Ishikawa (cell line): ENCODE measurements at regions not wholly inside any gene's neighbourhood (a gene's known extent, or its start where the extent isn't known, plus 50 kb on each side); places are given as distances from the start of the nearest gene placed in this dataset.

Experiments
- CEBPB ChIP-seq: IDR thresholded peaks from 2 replicates; pipeline ENCODE4 v1.6.1; 2012
- CREB1 ChIP-seq: IDR thresholded peaks from 2 replicates; pipeline ENCODE4 v1.6.1; 2012; ENCODE audit warnings: low read depth
- EGR1 ChIP-seq: IDR thresholded peaks from 2 replicates; pipeline ENCODE4 v1.6.1; 2012
- EP300 ChIP-seq: IDR thresholded peaks from 2 replicates; pipeline ENCODE4 v1.6.1; 2012; ENCODE audit warnings: borderline replicate concordance
- FOXM1 ChIP-seq: IDR thresholded peaks from 2 replicates; pipeline ENCODE4 v1.6.1; 2012; ENCODE audit warnings: low read depth, borderline replicate concordance
- MAX ChIP-seq: IDR thresholded peaks from 2 replicates; pipeline ENCODE4 v1.6.1; 2012
- NFIC ChIP-seq: IDR thresholded peaks from 2 replicates; pipeline ENCODE4 v1.6.1; 2012
- RAD21 ChIP-seq: IDR thresholded peaks from 2 replicates; pipeline ENCODE4 v1.6.1; 2012; ENCODE audit warnings: low read depth
- REST ChIP-seq: IDR thresholded peaks from 2 replicates; pipeline ENCODE4 v1.6.1; 2012; ENCODE audit warnings: low read depth, mild to moderate bottlenecking
- TAF1 ChIP-seq: IDR thresholded peaks from 2 replicates; pipeline ENCODE4 v1.6.1; 2012; ENCODE audit warnings: low read depth, mild to moderate bottlenecking
- TCF12 ChIP-seq: IDR thresholded peaks from 2 replicates; pipeline ENCODE4 v1.6.1; 2012; ENCODE audit warnings: low read depth
- TEAD4 ChIP-seq: IDR thresholded peaks from 2 replicates; pipeline ENCODE4 v1.6.1; 2012
- USF1 ChIP-seq: IDR thresholded peaks from 2 replicates; pipeline ENCODE4 v1.6.1; 2012
- YY1 ChIP-seq: IDR thresholded peaks from 2 replicates; pipeline ENCODE4 v1.6.1; 2012; ENCODE audit warnings: low read depth
- ZBTB7A ChIP-seq: IDR thresholded peaks from 2 replicates; pipeline ENCODE4 v1.6.1; 2012; ENCODE audit warnings: low read depth

- TF ChIP-seq RAD21 (no peak), USF1 (no peak), FOXM1 (no peak), YY1 (no peak), TAF1 (no peak), TCF12 (no peak), MAX (no peak), NFIC (no peak), CEBPB (no peak), REST (no peak), ZBTB7A (no peak), TEAD4 (no peak), CREB1 (no peak), EGR1 (no peak), EP300 (no peak)
Measured at GRCh38 chr4:14362385-14362784, 639.9 kb upstream of the CPEB2 start.

- TF ChIP-seq TAF1 = no peak
Measured at GRCh38 chr4:14364953-14365536, 637.2 kb upstream of the CPEB2 start.

GRCh38 chr4:14368391-14368790 lies 633.9 kb upstream of the CPEB2 start:
- no peak for TF ChIP-seq FOXM1
- no peak for TF ChIP-seq NFIC
- TF ChIP-seq CEBPB = no peak

- no peak for TF ChIP-seq TAF1
- no peak for TF ChIP-seq ZBTB7A
- no peak for TF ChIP-seq YY1
- no peak for TF ChIP-seq REST
- TF ChIP-seq CREB1 = no peak
- no peak for TF ChIP-seq NFIC
- no peak for TF ChIP-seq FOXM1
- TF ChIP-seq RAD21 = no peak
- TF ChIP-seq TCF12 = no peak
- TF ChIP-seq EGR1 = no peak
- TF ChIP-seq CEBPB = no peak
- no peak for TF ChIP-seq USF1
Measured at GRCh38 chr4:14371131-14371530, 631.1 kb upstream of the CPEB2 start.

- TF ChIP-seq REST (no peak), CREB1 (no peak), TAF1 (no peak), YY1 (no peak), NFIC (no peak), USF1 (no peak), TEAD4 (no peak), EP300 (no peak), ZBTB7A (no peak), MAX (no peak), EGR1 (no peak), TCF12 (no peak), CEBPB (no peak), FOXM1 (no peak), RAD21 (no peak)
Measured at GRCh38 chr4:14375816-14376215, 626.5 kb upstream of the CPEB2 start.
